Dendritic cell treated with granulocyte-macrophage colony-stimulating factor and Interleukin-4, amounts not matched to agents 40 ng/mL and 50 ng/mL, for 4 days (primary cell): ENCODE measurements at regions not wholly inside any gene's neighbourhood (a gene's known extent, or its start where the extent isn't known, plus 50 kb on each side); places are given as distances from the start of the nearest gene placed in this dataset.

Experiments used
- H3K27ac Mint-ChIP-seq: one replicate; pipeline ENCODE4 v1.8.0; 2022; ENCODE audit warnings: mild to moderate bottlenecking, mixed read lengths
- H3K27me3 Mint-ChIP-seq: one replicate; pipeline ENCODE4 v1.8.0; 2022; ENCODE audit warnings: mild to moderate bottlenecking, mixed read lengths
- H3K36me3 Mint-ChIP-seq: one replicate; pipeline ENCODE4 v1.8.0; 2022; ENCODE audit warnings: low read depth, mixed read lengths
- H3K4me1 Mint-ChIP-seq: one replicate; pipeline ENCODE4 v1.8.0; 2022; ENCODE audit warnings: low read depth, mixed read lengths
- H3K4me3 Mint-ChIP-seq: one replicate; pipeline ENCODE4 v1.8.0; 2022; ENCODE audit warnings: mild to moderate bottlenecking, moderate library complexity, mixed read lengths
- H3K9me3 Mint-ChIP-seq: one replicate; pipeline ENCODE4 v1.8.0; 2022; ENCODE audit warnings: mixed read lengths
- intact Hi-C: fragments of 100-400 bp; cut with micrococcal nuclease; formaldehyde crosslinking; loops from one replicate; pipeline ENCODE4 v1.15.0; 2022

GRCh38 chr13:39196965-39197646 is 158.8 kb downstream of the NHLRC3 start:
- Mint-ChIP-seq H3K4me3 (no peak overlapping the region), H3K36me3 (no peaks in the 10 kb centered on the region), H3K4me1 (no peaks in the 10 kb centered on the region), H3K27ac (no peak overlapping the region), H3K9me3 (no peaks in the 10 kb centered on the region), H3K27me3 (peaks cover 1% of the 10 kb centered on the region)
- intact Hi-C loops: no loop called here

GRCh38 chr13:39197647-39198007 is 159.4 kb downstream of the NHLRC3 start:
- no peaks in the 10 kb centered on the region for H3K9me3 Mint-ChIP-seq
- no peak overlapping the region for H3K4me3 Mint-ChIP-seq
- peaks cover 1% of the 10 kb centered on the region for H3K27me3 Mint-ChIP-seq
- H3K36me3 Mint-ChIP-seq: no peaks in the 10 kb centered on the region
- intact Hi-C loops: no loop called here
- no peaks in the 10 kb centered on the region for H3K4me1 Mint-ChIP-seq
- no peak overlapping the region for H3K27ac Mint-ChIP-seq

- Mint-ChIP-seq H3K27me3 (no peaks in the 10 kb centered on the region), H3K4me1 (no peaks in the 10 kb centered on the region), H3K36me3 (no peaks in the 10 kb centered on the region), H3K4me3 (no peak overlapping the region), H3K9me3 (no peaks in the 10 kb centered on the region), H3K27ac (no peak overlapping the region)
- intact Hi-C loops: no loop called here
These were observed 162.1 kb downstream of the NHLRC3 start for GRCh38 chr13:39200249-39200910.

- H3K4me3 Mint-ChIP-seq: no peak overlapping the region
- H3K27me3 Mint-ChIP-seq: no peaks in the 10 kb centered on the region
- intact Hi-C loops: no loop called here
- no peaks in the 10 kb centered on the region for H3K36me3 Mint-ChIP-seq
- H3K27ac Mint-ChIP-seq: no peak overlapping the region
- H3K4me1 Mint-ChIP-seq: no peaks in the 10 kb centered on the region
- H3K9me3 Mint-ChIP-seq: no peaks in the 10 kb centered on the region
These were observed 162.9 kb downstream of the NHLRC3 start for GRCh38 chr13:39201180-39201579.

- Mint-ChIP-seq H3K27ac (no peak overlapping the region), H3K36me3 (no peaks in the 10 kb centered on the region), H3K4me3 (no peak overlapping the region), H3K9me3 (no peaks in the 10 kb centered on the region), H3K27me3 (no peaks in the 10 kb centered on the region), H3K4me1 (no peaks in the 10 kb centered on the region)
- intact Hi-C loops: no loop called here
These were observed 164.5 kb downstream of the NHLRC3 start for GRCh38 chr13:39202746-39203145.

- Mint-ChIP-seq H3K27ac (no peak overlapping the region), H3K27me3 (no peaks in the 10 kb centered on the region), H3K9me3 (no peaks in the 10 kb centered on the region), H3K4me1 (no peaks in the 10 kb centered on the region), H3K4me3 (no peak overlapping the region), H3K36me3 (no peaks in the 10 kb centered on the region)
- intact Hi-C loops: no loop called here
These were observed 170.4 kb downstream of the NHLRC3 start for GRCh38 chr13:39208636-39209035.

GRCh38 chr13:39209731-39210531 is 171.7 kb downstream of the NHLRC3 start:
- no peaks in the 10 kb centered on the region for H3K9me3 Mint-ChIP-seq
- no peaks in the 10 kb centered on the region for H3K4me1 Mint-ChIP-seq
- H3K27ac Mint-ChIP-seq: no peak overlapping the region
- no peaks in the 10 kb centered on the region for H3K36me3 Mint-ChIP-seq
- no peaks in the 10 kb centered on the region for H3K27me3 Mint-ChIP-seq
- intact Hi-C loops: no loop called here
- H3K4me3 Mint-ChIP-seq: no peak overlapping the region

GRCh38 chr13:39210961-39211534 is 172.8 kb downstream of the NHLRC3 start:
- intact Hi-C loops: no loop called here

GRCh38 chr13:39215971-39216370 is 177.7 kb downstream of the NHLRC3 start:
- H3K27ac Mint-ChIP-seq: no peak overlapping the region
- no peak overlapping the region for H3K4me3 Mint-ChIP-seq
- no peaks in the 10 kb centered on the region for H3K36me3 Mint-ChIP-seq
- H3K9me3 Mint-ChIP-seq: peaks cover 13% of the 10 kb centered on the region
- intact Hi-C loops: no loop called here
- H3K4me1 Mint-ChIP-seq: no peaks in the 10 kb centered on the region
- H3K27me3 Mint-ChIP-seq: no peaks in the 10 kb centered on the region

More at GRCh38 chr13:39210961-39211534, 172.8 kb downstream of the NHLRC3 start:
- Mint-ChIP-seq H3K36me3 (no peaks in the 10 kb centered on the region), H3K4me1 (no peaks in the 10 kb centered on the region), H3K4me3 (no peak overlapping the region), H3K27ac (no peak overlapping the region), H3K9me3 (peaks cover 10% of the 10 kb centered on the region), H3K27me3 (no peaks in the 10 kb centered on the region)

- intact Hi-C loops: no loop called here
- Mint-ChIP-seq H3K9me3 (peaks cover 13% of the 10 kb centered on the region), H3K36me3 (no peaks in the 10 kb centered on the region), H3K27ac (no peak overlapping the region), H3K4me3 (no peak overlapping the region), H3K27me3 (no peaks in the 10 kb centered on the region), H3K4me1 (no peaks in the 10 kb centered on the region)
These were observed 179.2 kb downstream of the NHLRC3 start for GRCh38 chr13:39217471-39217870.

GRCh38 chr13:39224671-39225240 is 186.5 kb downstream of the NHLRC3 start:
- Mint-ChIP-seq H3K27ac (no peak overlapping the region), H3K36me3 (no peaks in the 10 kb centered on the region), H3K27me3 (peaks cover 1% of the 10 kb centered on the region), H3K4me3 (no peak overlapping the region), H3K9me3 (no peaks in the 10 kb centered on the region), H3K4me1 (no peaks in the 10 kb centered on the region)
- intact Hi-C loops: no loop called here

GRCh38 chr13:39225860-39226259 is 187.6 kb downstream of the NHLRC3 start:
- intact Hi-C loops: no loop called here
- Mint-ChIP-seq H3K27ac (no peak overlapping the region), H3K27me3 (peaks cover 1% of the 10 kb centered on the region), H3K4me1 (no peaks in the 10 kb centered on the region), H3K9me3 (no peaks in the 10 kb centered on the region), H3K36me3 (no peaks in the 10 kb centered on the region), H3K4me3 (no peak overlapping the region)

GRCh38 chr13:39226359-39226758 is 188.1 kb downstream of the NHLRC3 start:
- intact Hi-C loops: no loop called here
- Mint-ChIP-seq H3K4me1 (no peaks in the 10 kb centered on the region), H3K9me3 (no peaks in the 10 kb centered on the region), H3K36me3 (no peaks in the 10 kb centered on the region), H3K27me3 (peaks cover 1% of the 10 kb centered on the region), H3K27ac (no peak overlapping the region), H3K4me3 (no peak overlapping the region)
